PC-9 (cell line): ENCODE measurements at regions not wholly inside any gene's neighbourhood (a gene's known extent, or its start where the extent isn't known, plus 50 kb on each side); places are given as distances from the start of the nearest gene placed in this dataset.

ENCODE experiments used
- CTCF ChIP-seq: fragments of 200-600 bp; sonication (generic); conservative IDR thresholded peaks from 2 replicates; pipeline ENCODE4 v1.6.1; 2017; ENCODE audit warnings: mixed run types, antibody characterized with exemption, mild to moderate bottlenecking, moderate library complexity
- EZH2 ChIP-seq: fragments of 200-600 bp; sonication (generic); IDR thresholded peaks from 2 replicates; pipeline ENCODE4 v1.8.0; 2017; ENCODE audit warnings: antibody characterized with exemption, low read depth

DNA sequence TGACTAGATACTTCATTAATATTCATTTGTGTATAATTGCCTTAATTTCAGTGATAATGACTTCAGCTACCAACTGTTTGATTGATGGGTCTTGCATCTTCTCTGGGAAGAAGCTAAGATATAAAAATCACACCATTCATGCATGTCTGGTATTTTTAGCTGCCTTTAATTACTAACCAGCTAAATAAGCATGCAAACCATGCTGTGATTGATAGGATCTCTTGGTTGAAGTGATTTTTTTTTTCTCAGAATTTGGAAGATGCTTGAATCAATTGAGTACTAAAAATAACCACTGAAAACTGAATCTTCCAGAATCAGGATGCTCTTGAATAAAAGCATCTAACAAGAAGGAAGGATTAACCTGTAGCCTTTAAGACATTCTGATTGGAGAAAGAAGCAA is 668.8 kb downstream of the TDRD15 start:
- TF ChIP-seq CTCF (no peak), EZH2 (no peak)
